Islet precursor cell (in vitro differentiated cells): ENCODE measurements at regions not wholly inside any gene's neighbourhood (a gene's known extent, or its start where the extent isn't known, plus 50 kb on each side); places are given as distances from the start of the nearest gene placed in this dataset.
"Not testable (repeated sequence)": the region's sequence is repeated elsewhere in the genome, so short reads cannot be mapped to it uniquely, and the experiment has no call there.

Experiments
- DNase-seq: peaks from one replicate; pipeline ENCODE4 v3.0.0-alpha.2; 2018

DNA sequence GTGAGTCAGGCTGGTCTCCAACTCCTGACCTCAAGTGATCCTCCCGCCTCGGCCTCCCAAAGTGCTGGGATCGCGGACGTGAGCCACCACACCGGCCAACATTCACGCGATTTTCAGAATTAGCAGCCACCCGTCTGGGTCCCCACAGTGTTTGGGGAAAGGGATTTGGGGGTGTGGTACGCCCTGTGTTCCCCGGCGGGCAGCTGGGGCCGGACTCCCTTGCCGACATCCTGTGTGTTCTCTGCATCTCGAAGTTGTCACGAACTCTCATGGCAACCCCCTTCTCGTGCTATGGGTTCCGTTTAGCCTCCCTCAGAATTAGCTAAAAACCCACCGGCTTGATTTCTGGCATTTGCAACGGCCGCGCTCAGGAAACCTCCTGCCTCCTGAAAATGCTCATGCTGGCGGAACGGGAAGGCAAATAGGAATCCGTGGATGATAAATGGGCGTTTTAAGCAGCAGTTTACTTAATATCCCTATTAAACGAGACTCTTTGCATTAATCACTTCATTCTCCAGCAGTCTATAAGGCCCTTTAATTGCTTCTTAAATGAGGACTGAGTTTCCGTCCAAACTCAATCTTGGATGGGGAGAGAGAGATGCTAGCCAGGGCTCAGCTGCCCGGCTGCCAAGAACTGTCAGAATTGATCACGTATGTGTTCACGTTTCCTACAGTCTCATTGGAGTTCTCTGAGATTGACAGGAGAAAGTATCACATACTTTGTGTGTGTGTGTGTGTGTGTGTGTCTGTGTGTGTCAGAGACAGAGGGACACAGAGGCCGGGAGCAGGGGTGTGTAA is 78.9 kb upstream of the PPP2R3B start:
- no peak for DNase-seq

DNA sequence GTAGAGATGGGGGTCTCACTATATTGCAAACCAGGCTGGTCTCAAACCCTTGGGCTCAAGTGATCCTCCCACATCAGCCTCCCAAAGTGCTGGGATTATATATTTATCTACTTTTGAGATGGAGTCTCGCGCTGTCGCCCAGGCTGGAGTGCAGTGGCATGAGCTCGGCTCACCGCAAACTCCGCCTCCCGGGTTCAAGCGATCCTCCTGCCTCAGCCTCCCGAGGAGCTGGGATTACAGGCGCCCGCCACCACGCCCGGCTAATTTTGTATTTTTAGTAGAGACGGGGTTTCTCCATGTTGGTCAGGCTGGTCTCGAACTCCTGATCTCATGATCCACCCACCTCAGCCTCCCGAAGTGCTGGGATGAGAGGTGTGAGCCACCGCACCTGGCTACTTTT is 80.1 kb upstream of the PPP2R3B start:
- not testable (repeated sequence) for DNase-seq

DNA sequence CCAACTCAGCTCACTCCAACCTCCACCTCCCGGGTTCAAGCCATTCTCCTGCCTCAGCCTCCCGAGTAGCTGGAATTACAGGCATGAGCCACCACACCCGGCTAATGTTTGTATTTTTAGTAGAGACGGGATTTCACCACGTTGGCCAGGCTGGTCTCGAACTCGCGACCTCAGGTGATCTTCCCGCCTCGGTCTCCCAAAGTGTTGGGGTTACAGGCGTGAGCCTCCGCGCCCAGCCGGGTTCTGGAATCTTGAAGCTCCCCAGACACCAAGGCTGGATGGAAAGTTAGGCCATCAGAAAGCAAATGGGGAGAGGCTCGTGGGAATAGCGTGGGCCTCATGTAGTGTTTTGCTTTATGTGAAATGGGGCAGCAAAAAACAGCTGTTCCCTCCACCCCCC is 81.0 kb upstream of the PPP2R3B start:
- not testable (repeated sequence) for DNase-seq

DNA sequence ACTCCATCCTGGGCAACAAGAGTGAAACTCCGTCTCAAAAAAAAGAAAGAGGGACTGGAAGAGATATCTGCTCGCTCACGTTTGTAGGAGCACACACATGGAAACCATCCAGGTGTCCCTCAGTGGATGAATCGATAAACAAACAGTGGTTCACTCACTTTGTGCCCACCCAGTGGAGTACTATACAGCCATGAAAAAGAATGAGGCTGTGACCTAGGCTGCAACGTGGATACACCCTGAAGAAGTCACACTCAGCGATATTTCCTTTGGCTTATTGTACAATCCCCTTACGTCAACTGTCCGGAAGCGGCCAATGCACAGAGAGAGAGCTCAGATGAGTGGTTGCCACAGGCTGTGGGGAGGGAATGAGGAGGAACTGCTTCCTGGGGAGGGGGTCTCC is 82.3 kb upstream of the PPP2R3B start:
- DNase-seq = no peak

GRCh38 chrX:470686-471085 is 84.0 kb upstream of the PPP2R3B start:
- DNase-seq = no peak

GRCh38 chrX:471281-471680 is 84.6 kb upstream of the PPP2R3B start:
- DNase-seq = no peak

GRCh38 chrX:472275-472674 is 85.6 kb upstream of the PPP2R3B start:
- DNase-seq = not testable (repeated sequence)

GRCh38 chrX:475926-476723 is 89.4 kb upstream of the PPP2R3B start:
- DNase-seq = no peak

GRCh38 chrX:476724-477075 is 90.0 kb upstream of the PPP2R3B start:
- DNase-seq = no peak

- no peak for DNase-seq
Observed at GRCh38 chrX:477441-478012, 90.8 kb upstream of the PPP2R3B start.

DNA sequence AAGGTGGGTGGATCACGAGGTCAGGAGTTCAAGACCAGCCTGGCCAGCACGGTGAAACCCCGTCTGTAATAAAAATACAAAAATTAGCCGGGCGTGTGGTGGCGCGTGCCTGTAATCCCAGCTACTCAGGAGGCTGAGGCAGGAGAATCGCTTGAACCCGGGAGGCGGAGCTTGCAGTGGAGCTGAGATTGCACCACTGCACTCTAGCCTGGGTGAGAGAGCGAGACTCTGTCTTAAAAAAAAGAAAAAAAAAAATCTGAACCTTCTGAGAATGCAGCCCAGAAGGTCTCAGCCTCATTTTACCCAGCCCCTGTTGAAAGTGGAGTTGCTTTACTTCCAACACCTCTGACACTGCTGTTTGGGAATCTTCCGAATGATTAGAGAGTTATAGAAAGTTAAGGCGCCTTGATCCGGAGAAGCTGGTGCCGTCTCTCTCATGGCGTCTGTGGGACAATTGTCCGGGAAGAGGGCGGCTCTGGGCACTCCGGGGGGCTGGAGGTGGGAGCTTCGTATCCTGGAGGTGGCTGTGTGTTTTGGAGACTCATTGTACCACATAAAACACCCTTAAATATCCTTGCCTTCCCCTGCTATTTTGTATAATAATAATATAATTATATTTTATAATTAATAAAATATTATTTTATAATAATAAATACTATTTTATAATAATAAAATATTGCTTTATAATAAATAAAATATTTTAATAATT is 92.7 kb upstream of the PPP2R3B start:
- no peak for DNase-seq

- DNase-seq = no peak
Observed at GRCh38 chrX:480861-481417, 94.2 kb upstream of the PPP2R3B start.

DNA sequence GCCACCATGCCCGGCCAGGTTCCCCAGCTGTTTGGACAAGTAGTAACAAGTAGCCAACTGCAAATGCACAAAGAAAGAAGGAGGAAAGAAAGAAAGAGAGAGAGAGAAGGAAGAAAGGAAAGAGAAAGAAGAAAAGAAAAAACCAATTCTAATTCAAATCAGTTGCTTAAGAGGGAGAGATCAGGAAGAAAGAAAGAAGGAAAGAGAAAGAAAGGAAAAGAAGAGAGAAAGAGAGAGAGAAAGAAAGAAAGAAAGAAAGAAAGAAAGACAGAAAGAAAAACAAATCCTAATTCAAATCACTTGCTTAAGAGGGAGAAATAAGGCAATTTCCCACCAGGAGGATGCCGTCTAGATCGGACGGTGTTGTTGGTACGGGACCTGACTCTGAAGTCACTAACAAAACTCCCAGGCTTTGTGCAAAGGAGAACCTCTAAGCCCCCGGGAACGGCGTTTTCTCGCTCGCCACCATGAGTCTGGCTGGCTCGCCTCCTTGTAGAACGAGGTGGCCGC is 95.5 kb upstream of the PPP2R3B start:
- DNase-seq = no peak

GRCh38 chrX:482702-483203 is 96.0 kb upstream of the PPP2R3B start:
- no peak for DNase-seq

GRCh38 chrX:485368-485767 is 98.7 kb upstream of the PPP2R3B start:
- DNase-seq = no peak

- DNase-seq = no peak
Observed at GRCh38 chrX:486325-486724, 99.6 kb upstream of the PPP2R3B start.

GRCh38 chrX:487836-488235 is 101.1 kb upstream of the PPP2R3B start:
- DNase-seq = no peak

GRCh38 chrX:489820-490219 is 103.1 kb upstream of the PPP2R3B start:
- DNase-seq = no peak

- no peak for DNase-seq
Observed at GRCh38 chrX:497186-498014, 110.7 kb upstream of the PPP2R3B start.

- not testable (repeated sequence) for DNase-seq
Observed at GRCh38 chrX:498901-499300, 112.2 kb upstream of the PPP2R3B start.

- DNase-seq = no peak
Observed at GRCh38 chrX:499870-500364, 113.2 kb upstream of the PPP2R3B start.
